Glutamatergic neuron (in vitro differentiated cells): ENCODE measurements at regions not wholly inside any gene's neighbourhood (a gene's known extent, or its start where the extent isn't known, plus 50 kb on each side); places are given as distances from the start of the nearest gene placed in this dataset.

ENCODE experiments used
- DNase-seq: peaks from one replicate; pipeline ENCODE4 v3.0.0; 2022
- H3K27ac Mint-ChIP-seq: one replicate; pipeline ENCODE4 v1.8.0; 2020; ENCODE audit warnings: mild to moderate bottlenecking, mixed read lengths, inconsistent platforms; ENCODE audit not compliant: unreplicated experiment
- H3K27me3 Mint-ChIP-seq: one replicate; pipeline ENCODE4 v1.8.0; 2020; ENCODE audit warnings: mild to moderate bottlenecking, moderate library complexity, mixed read lengths, inconsistent platforms; ENCODE audit not compliant: unreplicated experiment
- H3K36me3 Mint-ChIP-seq: one replicate; pipeline ENCODE4 v1.8.0; 2020; ENCODE audit warnings: mild to moderate bottlenecking, mixed read lengths, inconsistent platforms; ENCODE audit not compliant: unreplicated experiment
- H3K4me1 Mint-ChIP-seq: one replicate; pipeline ENCODE4 v1.8.0; 2020; ENCODE audit warnings: mild to moderate bottlenecking, low read depth, mixed read lengths, inconsistent platforms; ENCODE audit not compliant: unreplicated experiment
- H3K4me3 Mint-ChIP-seq: one replicate; pipeline ENCODE4 v1.8.0; 2020; ENCODE audit warnings: mild to moderate bottlenecking, mixed read lengths, inconsistent platforms; ENCODE audit not compliant: unreplicated experiment
- H3K9me3 Mint-ChIP-seq: one replicate; pipeline ENCODE4 v1.8.0; 2020; ENCODE audit warnings: mild to moderate bottlenecking, moderate library complexity, mixed read lengths, inconsistent platforms; ENCODE audit not compliant: unreplicated experiment
- CTCF ChIP-seq: fragments of 200-600 bp; sonication (generic); IDR thresholded peaks from one replicate; pipeline ENCODE4 v1.5.0; 2021; ENCODE audit not compliant: partially characterized antibody, unreplicated experiment

GRCh38 chr6:56753811-56754210 is 111.1 kb upstream of the DST start:
- Mint-ChIP-seq H3K27ac (no peak overlapping the region), H3K27me3 (peaks cover 6% of the 10 kb centered on the region), H3K36me3 (no peaks in the 10 kb centered on the region), H3K4me3 (no peak overlapping the region), H3K4me1 (peaks cover 73% of the 10 kb centered on the region), H3K9me3 (peaks cover 14% of the 10 kb centered on the region)
- no peak for TF ChIP-seq CTCF
- no peak for DNase-seq

GRCh38 chr6:56752534-56752933 is 109.8 kb upstream of the DST start:
- no peak overlapping the region for H3K4me3 Mint-ChIP-seq
- H3K36me3 Mint-ChIP-seq = no peaks in the 10 kb centered on the region
- peaks cover 66% of the 10 kb centered on the region for H3K4me1 Mint-ChIP-seq
- peaks cover 6% of the 10 kb centered on the region for H3K27me3 Mint-ChIP-seq
- H3K27ac Mint-ChIP-seq = no peak overlapping the region
- H3K9me3 Mint-ChIP-seq = peaks cover 11% of the 10 kb centered on the region
- no peak for DNase-seq
- no peak for TF ChIP-seq CTCF

GRCh38 chr6:56752009-56752408 is 109.3 kb upstream of the DST start:
- no peak for DNase-seq
- H3K36me3 Mint-ChIP-seq = no peaks in the 10 kb centered on the region
- H3K4me3 Mint-ChIP-seq = peak overlapping the region; percentile 20
- no peak for TF ChIP-seq CTCF
- peaks cover 64% of the 10 kb centered on the region for H3K4me1 Mint-ChIP-seq
- peaks cover 6% of the 10 kb centered on the region for H3K27me3 Mint-ChIP-seq
- H3K27ac Mint-ChIP-seq = no peak overlapping the region
- H3K9me3 Mint-ChIP-seq = peaks cover 9% of the 10 kb centered on the region

GRCh38 chr6:56751604-56752003 is 108.9 kb upstream of the DST start:
- DNase-seq = no peak

GRCh38 chr6:56750686-56751085 is 108.0 kb upstream of the DST start:
- Mint-ChIP-seq H3K4me3 (no peak overlapping the region), H3K27me3 (peaks cover 6% of the 10 kb centered on the region), H3K27ac (no peak overlapping the region), H3K4me1 (peaks cover 61% of the 10 kb centered on the region), H3K36me3 (no peaks in the 10 kb centered on the region), H3K9me3 (peaks cover 7% of the 10 kb centered on the region)
- DNase-seq = no peak
- no peak for TF ChIP-seq CTCF

More at GRCh38 chr6:56751604-56752003, 108.9 kb upstream of the DST start:
- H3K27ac Mint-ChIP-seq = no peak overlapping the region
- no peak for TF ChIP-seq CTCF
- H3K27me3 Mint-ChIP-seq = peaks cover 6% of the 10 kb centered on the region
- H3K4me1 Mint-ChIP-seq = peaks cover 64% of the 10 kb centered on the region
- peak overlapping the region; percentile 20 for H3K4me3 Mint-ChIP-seq
- peaks cover 8% of the 10 kb centered on the region for H3K9me3 Mint-ChIP-seq
- H3K36me3 Mint-ChIP-seq = no peaks in the 10 kb centered on the region
